ENCODE measurements at regions not wholly inside any gene's neighbourhood (a gene's known extent, or its start where the extent isn't known, plus 50 kb on each side); places are given as distances from the start of the nearest gene placed in this dataset.

- H3K4me3 ChIP-seq (ENCODE audit: low read depth, low read length), result no peak overlapping the region
- DNase-seq (ENCODE audit: low read depth), result no peak
- TF ChIP-seq, protein P1, sequence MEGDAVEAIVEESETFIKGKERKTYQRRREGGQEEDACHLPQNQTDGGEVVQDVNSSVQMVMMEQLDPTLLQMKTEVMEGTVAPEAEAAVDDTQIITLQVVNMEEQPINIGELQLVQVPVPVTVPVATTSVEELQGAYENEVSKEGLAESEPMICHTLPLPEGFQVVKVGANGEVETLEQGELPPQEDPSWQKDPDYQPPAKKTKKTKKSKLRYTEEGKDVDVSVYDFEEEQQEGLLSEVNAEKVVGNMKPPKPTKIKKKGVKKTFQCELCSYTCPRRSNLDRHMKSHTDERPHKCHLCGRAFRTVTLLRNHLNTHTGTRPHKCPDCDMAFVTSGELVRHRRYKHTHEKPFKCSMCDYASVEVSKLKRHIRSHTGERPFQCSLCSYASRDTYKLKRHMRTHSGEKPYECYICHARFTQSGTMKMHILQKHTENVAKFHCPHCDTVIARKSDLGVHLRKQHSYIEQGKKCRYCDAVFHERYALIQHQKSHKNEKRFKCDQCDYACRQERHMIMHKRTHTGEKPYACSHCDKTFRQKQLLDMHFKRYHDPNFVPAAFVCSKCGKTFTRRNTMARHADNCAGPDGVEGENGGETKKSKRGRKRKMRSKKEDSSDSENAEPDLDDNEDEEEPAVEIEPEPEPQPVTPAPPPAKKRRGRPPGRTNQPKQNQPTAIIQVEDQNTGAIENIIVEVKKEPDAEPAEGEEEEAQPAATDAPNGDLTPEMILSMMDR (IDR thresholded peaks at IDR 0.05; ENCODE audit: low read depth, low read length), result no peak
- TF ChIP-seq POLR2A (IDR thresholded peaks at IDR 0.05; ENCODE audit: extremely low read depth, insufficient read length) (no peak), MAX (IDR thresholded peaks at IDR 0.05; ENCODE audit: low read depth, low read length) (no peak), MYC (IDR thresholded peaks at IDR 0.05; ENCODE audit: low read depth, low read length) (no peak)
Measured at GRCh38 chr9:25864509-25864908, 186.3 kb upstream of the TUSC1 start.

GRCh38 chr9:25861421-25861820 lies 183.2 kb upstream of the TUSC1 start:
- TF ChIP-seq, protein P1 (IDR thresholded peaks at IDR 0.05; ENCODE audit: low read depth, low read length), result no peak
- TF ChIP-seq POLR2A (IDR thresholded peaks at IDR 0.05; ENCODE audit: extremely low read depth, insufficient read length) (no peak), MAX (IDR thresholded peaks at IDR 0.05; ENCODE audit: low read depth, low read length) (no peak), MYC (IDR thresholded peaks at IDR 0.05; ENCODE audit: low read depth, low read length) (no peak)
- H3K4me3 ChIP-seq (ENCODE audit: low read depth, low read length), result no peak overlapping the region
- no peak for DNase-seq (ENCODE audit: low read depth)

DNA sequence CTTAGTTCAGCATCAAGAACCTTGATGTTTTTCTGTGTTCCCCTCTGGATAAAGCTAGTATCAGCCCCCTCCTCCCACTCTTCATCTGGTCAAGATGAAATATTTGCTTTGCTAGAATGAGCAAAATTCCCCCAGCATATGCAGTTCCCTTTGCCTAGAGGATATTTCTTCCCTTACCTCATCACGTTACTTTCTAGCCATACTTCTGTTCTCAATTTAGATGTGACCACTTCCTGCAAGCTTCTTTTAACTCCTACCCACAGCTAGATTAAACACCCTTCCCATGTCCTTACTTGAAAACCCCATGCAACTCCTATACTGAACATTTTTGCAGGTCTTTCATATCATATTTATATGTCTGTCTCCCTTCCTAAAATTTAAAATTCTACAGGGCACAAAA lies 178.9 kb upstream of the TUSC1 start:
- TF ChIP-seq MAX (IDR thresholded peaks at IDR 0.05; ENCODE audit: low read depth, low read length) (no peak), POLR2A (IDR thresholded peaks at IDR 0.05; ENCODE audit: extremely low read depth, insufficient read length) (no peak), MYC (IDR thresholded peaks at IDR 0.05; ENCODE audit: low read depth, low read length) (no peak)
- TF ChIP-seq, protein P1 (IDR thresholded peaks at IDR 0.05; ENCODE audit: low read depth, low read length), result no peak
- no peak overlapping the region for H3K4me3 ChIP-seq (ENCODE audit: low read depth, low read length)
- no peak for DNase-seq (ENCODE audit: low read depth)

- DNase-seq (ENCODE audit: low read depth), result no peak
- TF ChIP-seq, protein P1 (IDR thresholded peaks at IDR 0.05; ENCODE audit: low read depth, low read length), result no peak
- no peak for TF ChIP-seq MYC (IDR thresholded peaks at IDR 0.05; ENCODE audit: low read depth, low read length)
- no peak for TF ChIP-seq MAX (IDR thresholded peaks at IDR 0.05; ENCODE audit: low read depth, low read length)
- no peak for TF ChIP-seq POLR2A (IDR thresholded peaks at IDR 0.05; ENCODE audit: extremely low read depth, insufficient read length)
Measured at GRCh38 chr9:25850803-25851202, 172.6 kb upstream of the TUSC1 start.

DNA sequence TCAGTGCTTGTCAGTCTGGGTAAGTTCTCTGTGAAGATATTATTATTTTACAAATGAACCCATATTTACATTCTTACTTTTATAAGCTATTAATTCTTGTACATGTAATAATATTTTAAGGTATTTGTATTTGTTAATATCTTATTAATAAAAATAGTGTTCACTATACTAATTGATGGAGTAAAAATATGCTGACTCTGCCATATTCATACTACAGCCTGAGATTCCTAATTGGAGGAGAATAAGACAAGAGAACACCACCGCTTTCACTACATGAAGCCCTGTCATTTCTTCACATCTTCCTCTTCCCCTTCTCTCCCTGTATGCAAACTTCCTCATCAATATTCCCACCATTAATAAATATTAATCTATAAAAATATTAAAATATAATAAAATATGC lies 167.6 kb upstream of the TUSC1 start:
- no peak for TF ChIP-seq POLR2A (IDR thresholded peaks at IDR 0.05; ENCODE audit: extremely low read depth, insufficient read length)
- TF ChIP-seq, protein P1 (IDR thresholded peaks at IDR 0.05; ENCODE audit: low read depth, low read length), result no peak
- no peak for TF ChIP-seq MYC (IDR thresholded peaks at IDR 0.05; ENCODE audit: low read depth, low read length)
- TF ChIP-seq MAX (IDR thresholded peaks at IDR 0.05; ENCODE audit: low read depth, low read length), result no peak
- no peak overlapping the region for H3K4me3 ChIP-seq (ENCODE audit: low read depth, low read length)
- no peak for DNase-seq (ENCODE audit: low read depth)

More at GRCh38 chr9:25850803-25851202, 172.6 kb upstream of the TUSC1 start:
- H3K4me3 ChIP-seq (ENCODE audit: low read depth, low read length), result no peak overlapping the region

DNA sequence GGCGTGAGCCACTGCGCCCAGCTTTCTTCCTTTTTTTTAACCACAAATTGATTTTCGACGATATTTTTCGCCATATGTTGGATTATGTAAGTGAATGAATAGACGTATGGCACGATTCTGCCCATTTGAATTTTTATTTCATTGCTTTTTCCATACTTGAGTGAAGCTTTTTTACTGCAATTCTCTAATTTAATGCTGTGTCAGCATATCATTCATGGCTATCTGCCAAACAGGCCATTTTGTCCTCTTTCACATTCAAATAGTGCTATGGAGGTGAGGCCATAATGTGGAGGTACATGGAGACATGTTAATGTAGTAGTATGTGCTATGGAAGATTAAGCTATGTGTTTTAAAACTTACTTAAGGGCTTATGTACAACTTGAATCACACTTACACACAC lies 152.1 kb upstream of the TUSC1 start:
- no peak for DNase-seq (ENCODE audit: low read depth)
- TF ChIP-seq MAX (IDR thresholded peaks at IDR 0.05; ENCODE audit: low read depth, low read length) (no peak), MYC (IDR thresholded peaks at IDR 0.05; ENCODE audit: low read depth, low read length) (no peak), POLR2A (IDR thresholded peaks at IDR 0.05; ENCODE audit: extremely low read depth, insufficient read length) (no peak)
- TF ChIP-seq, protein P1 (IDR thresholded peaks at IDR 0.05; ENCODE audit: low read depth, low read length), result no peak
- H3K4me3 ChIP-seq (ENCODE audit: low read depth, low read length), result no peak overlapping the region
